Right lobe of liver (tissue), 6 donors: ENCODE measurements at regions not wholly inside any gene's neighbourhood (a gene's known extent, or its start where the extent isn't known, plus 50 kb on each side); places are given as distances from the start of the nearest gene placed in this dataset.

Experiments used
- ATAC-seq, 4 donors: fragments of 200-7000 bp; cut with Tn5 transposase; one replicate each; pipeline ENCODE4 v1.9.1; 2020; ENCODE audit warnings: mild to moderate bottlenecking in 4 of 4, moderate library complexity in 4 of 4
- DNase-seq, 3 donors: peaks; one replicate each; pipeline ENCODE4 v3.0.0-alpha.2; 2020
- H3K27ac ChIP-seq, 3 donors: fragments of 200-600 bp; one replicate each; pipeline ENCODE4 v1.8.0; 2022
- H3K27me3 ChIP-seq, 2 donors: fragments of 200-600 bp; one replicate each; pipeline ENCODE4 v1.8.0; 2022
- H3K36me3 ChIP-seq, 4 donors: fragments of 200-600 bp; sonication (generic) in 1 of 4; one replicate each; pipeline versions ENCODE4 v1.5.1 to v1.8.0; 2017 to 2022; ENCODE audit warnings: control low read depth in 1 of 4
- H3K4me1 ChIP-seq, 4 donors: fragments of 200-600 bp; sonication (generic) in 1 of 4; one replicate each; pipeline versions ENCODE4 v1.5.1 to v1.8.0; 2017 to 2022; ENCODE audit warnings: control low read depth in 1 of 4
- H3K4me3 ChIP-seq, 3 donors: fragments of 200-600 bp; one replicate each; pipeline ENCODE4 v1.8.0; 2022
- H3K9me3 ChIP-seq, 4 donors: fragments of 200-600 bp; sonication (generic) in 1 of 4; one replicate each; pipeline versions ENCODE4 v1.5.1 to v1.8.0; 2017 to 2022; ENCODE audit warnings: control low read depth in 1 of 4
- POLR2A ChIP-seq: fragments of 450-650 bp; IDR thresholded peaks from one replicate; pipeline ENCODE4 v1.6.1; 2017; ENCODE audit warnings: antibody characterized with exemption, mild to moderate bottlenecking
- WGBS: methylation state at CpG from one replicate; pipeline ENCODE4 v1.1.6; 2018; ENCODE audit warnings: low coverage, low lambda C conversion rate; ENCODE audit not compliant: insufficient coverage; ENCODE audit errors: missing lambda C conversion rate; 5-methylcytosine and 5-hydroxymethylcytosine counted together
- intact Hi-C, 2 donors: fragments of 100-400 bp; cut with DNase I; formaldehyde crosslinking; loops; one replicate each; pipeline versions ENCODE4 v1.11.2 to v1.14.1; 2022
- TF ChIP-seq, protein P1 (sequence below), 4 donors: fragments of 200-600 bp in 3 of 4; fragments of 450-650 bp in 1 of 4; IDR thresholded peaks; one replicate each; pipeline versions ENCODE4 v1.5.1 to v1.8.0; 2016 to 2022; ENCODE audit warnings: antibody characterized with exemption in 4 of 4, mild to moderate bottlenecking in 2 of 4
- donor health status: DM: no; HTN: yes; CAD: no.
- donor health status: DM: no; HTN: no; CAD: no.
- donor health status: DM: no; HTN: no; CAD: no.
- donor health status: DM: no; HTN: yes; CAD: no.
- donor health status: DM: no; HTN: yes; CAD: no.

DNA sequence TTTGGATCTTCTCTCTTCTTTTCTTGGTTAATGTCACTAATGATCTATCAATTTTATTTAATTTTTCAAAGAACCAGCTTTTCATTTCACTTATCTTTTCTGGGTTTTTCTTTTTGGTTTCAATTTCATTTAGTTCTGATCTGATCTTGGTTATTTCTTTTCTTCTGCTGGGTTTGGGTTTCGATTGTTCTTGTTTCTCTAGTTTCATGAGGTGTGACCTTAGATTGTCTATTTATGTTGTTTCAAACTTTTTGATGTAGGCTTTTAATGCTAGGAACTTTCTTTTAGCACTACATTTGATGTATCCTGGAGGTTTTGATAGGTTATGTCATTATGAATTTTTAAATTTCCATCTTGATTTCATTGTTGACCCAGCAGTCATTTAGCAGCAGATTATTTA, 142.3 kb downstream of the C11orf87 start:
- Histone ChIP-seq H3K4me3 (no peak overlapping the region), H3K4me1 (no peaks in the 10 kb centered on the region), H3K27ac (no peak overlapping the region), H3K9me3 (no peaks in the 10 kb centered on the region), H3K27me3 (no peaks in the 10 kb centered on the region), H3K36me3 (no peaks in the 10 kb centered on the region)
- intact Hi-C loops = no loop called here
- ATAC-seq = no peak
- WGBS = 41% methylated on average over 1 of the region's 1 CpG
- no peak for DNase-seq
- TF ChIP-seq, protein P1, sequence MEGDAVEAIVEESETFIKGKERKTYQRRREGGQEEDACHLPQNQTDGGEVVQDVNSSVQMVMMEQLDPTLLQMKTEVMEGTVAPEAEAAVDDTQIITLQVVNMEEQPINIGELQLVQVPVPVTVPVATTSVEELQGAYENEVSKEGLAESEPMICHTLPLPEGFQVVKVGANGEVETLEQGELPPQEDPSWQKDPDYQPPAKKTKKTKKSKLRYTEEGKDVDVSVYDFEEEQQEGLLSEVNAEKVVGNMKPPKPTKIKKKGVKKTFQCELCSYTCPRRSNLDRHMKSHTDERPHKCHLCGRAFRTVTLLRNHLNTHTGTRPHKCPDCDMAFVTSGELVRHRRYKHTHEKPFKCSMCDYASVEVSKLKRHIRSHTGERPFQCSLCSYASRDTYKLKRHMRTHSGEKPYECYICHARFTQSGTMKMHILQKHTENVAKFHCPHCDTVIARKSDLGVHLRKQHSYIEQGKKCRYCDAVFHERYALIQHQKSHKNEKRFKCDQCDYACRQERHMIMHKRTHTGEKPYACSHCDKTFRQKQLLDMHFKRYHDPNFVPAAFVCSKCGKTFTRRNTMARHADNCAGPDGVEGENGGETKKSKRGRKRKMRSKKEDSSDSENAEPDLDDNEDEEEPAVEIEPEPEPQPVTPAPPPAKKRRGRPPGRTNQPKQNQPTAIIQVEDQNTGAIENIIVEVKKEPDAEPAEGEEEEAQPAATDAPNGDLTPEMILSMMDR (IDR thresholded peaks at IDR 0.05) = no peak
- TF ChIP-seq POLR2A = no peak

DNA sequence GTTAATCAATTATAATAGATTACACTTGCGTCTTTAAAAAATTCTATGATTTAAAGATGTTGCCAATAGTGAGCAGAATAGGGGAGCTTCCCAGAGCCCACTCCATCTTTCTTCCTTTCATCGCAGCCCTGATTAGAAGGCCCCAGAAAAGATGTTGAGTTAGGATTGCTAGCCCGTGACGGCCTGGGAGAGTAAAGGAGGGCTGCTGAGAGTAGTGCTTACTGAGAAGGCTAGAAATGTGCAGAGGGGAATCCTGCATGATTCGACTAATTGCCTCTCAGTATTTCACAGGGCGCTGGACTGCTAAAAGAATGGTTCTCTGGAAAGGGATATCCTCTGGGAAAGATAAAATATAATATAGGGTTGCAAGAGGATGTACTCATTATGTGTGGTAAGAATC, 160.5 kb downstream of the C11orf87 start:
- Histone ChIP-seq H3K4me3 (no peak overlapping the region), H3K27ac (no peak overlapping the region), H3K9me3 (no peaks in the 10 kb centered on the region), H3K36me3 (no peaks in the 10 kb centered on the region), H3K4me1 (no peaks in the 10 kb centered on the region), H3K27me3 (no peaks in the 10 kb centered on the region)
- intact Hi-C loops = no loop called here
- ATAC-seq = no peak
- DNase-seq = no peak
- no peak for TF ChIP-seq POLR2A
- TF ChIP-seq, protein P1 (IDR thresholded peaks at IDR 0.05) = no peak
- 36% methylated on average over 6 of the region's 6 CpGs for WGBS

DNA sequence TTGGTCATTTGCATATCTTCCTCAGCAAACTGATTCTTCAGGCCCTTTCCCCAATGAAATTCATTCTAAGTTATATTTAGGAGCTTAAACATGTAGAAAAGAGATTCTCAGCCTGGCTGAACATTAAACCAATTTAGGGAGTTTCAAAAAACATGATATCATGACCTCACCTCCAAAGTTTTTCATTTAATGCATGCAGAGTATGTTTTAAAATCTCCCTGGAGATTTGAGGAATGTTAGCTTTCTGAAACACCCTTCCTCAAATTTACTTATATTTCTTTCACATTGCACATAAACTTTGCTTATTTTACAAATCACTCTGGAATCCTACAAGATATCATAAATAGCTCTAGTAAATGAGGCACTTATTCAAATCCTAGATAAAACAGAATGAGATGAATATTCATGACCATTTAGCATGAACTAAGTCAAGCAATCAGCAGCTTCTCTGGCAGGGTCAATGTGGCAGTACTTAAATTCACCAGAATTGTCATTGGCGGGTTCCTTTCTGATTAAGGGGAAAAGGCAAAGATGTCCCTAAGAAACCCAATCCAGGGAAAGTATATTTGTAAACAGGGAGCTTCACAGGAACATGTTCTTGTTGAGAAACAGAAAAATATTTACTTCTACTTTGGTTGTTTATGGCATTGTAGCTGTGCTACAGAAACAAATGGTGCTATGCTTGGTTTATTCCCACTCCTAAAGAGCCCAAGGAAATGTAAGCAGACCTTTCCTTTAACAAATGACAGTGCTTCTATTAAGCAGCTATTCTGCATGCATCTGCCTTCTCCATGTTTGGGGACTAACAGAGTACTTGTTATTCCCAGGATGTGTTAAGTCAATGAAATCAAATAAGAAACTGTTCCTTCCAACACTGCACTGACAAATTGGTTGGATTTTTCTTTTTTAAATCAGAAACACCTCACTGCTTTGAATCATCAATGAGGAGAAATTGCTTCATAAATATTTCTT, 162.3 kb downstream of the C11orf87 start:
- Histone ChIP-seq H3K36me3 (no peaks in the 10 kb centered on the region), H3K4me1 (no peaks in the 10 kb centered on the region), H3K4me3 (no peak overlapping the region), H3K27ac (no peak overlapping the region), H3K27me3 (no peaks in the 10 kb centered on the region), H3K9me3 (no peaks in the 10 kb centered on the region)
- no peak for DNase-seq
- intact Hi-C loops = no loop called here
- no peak for ATAC-seq
- 67% methylated on average over 1 of the region's 1 CpG for WGBS
- TF ChIP-seq POLR2A = no peak
- TF ChIP-seq, protein P1 (IDR thresholded peaks at IDR 0.05) = no peak

DNA sequence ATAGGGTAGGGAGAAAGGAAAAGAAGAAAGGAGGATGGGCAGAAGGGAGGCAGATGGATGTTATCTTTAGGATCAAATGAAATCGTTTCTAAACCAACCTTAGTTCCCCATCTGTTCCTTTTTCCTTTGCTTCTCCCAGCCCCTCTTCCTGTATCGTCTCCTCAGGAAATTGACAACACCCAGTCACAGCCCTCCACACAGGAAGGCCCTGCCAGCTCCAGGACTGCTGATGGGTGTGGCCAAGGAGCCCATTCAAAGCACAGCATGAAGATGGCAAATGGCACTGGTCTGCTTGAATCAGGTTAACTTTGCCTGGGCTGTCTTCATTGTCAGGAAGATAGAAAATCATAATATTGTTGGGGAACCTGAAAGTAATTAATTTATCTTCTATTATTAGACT, 164.8 kb downstream of the C11orf87 start:
- 20% methylated on average over 2 of the region's 2 CpGs for WGBS
- Histone ChIP-seq H3K4me1 (no peaks in the 10 kb centered on the region), H3K9me3 (no peaks in the 10 kb centered on the region), H3K27ac (no peak overlapping the region), H3K4me3 (no peak overlapping the region), H3K36me3 (no peaks in the 10 kb centered on the region), H3K27me3 (no peaks in the 10 kb centered on the region)
- DNase-seq = no peak
- intact Hi-C loops = no loop called here
- ATAC-seq = no peak
- TF ChIP-seq POLR2A = no peak
- TF ChIP-seq, protein P1 (IDR thresholded peaks at IDR 0.05) = no peak
